GF-D8 (cell line): ENCODE measurements at regions not wholly inside any gene's neighbourhood (a gene's known extent, or its start where the extent isn't known, plus 50 kb on each side); places are given as distances from the start of the nearest gene placed in this dataset.
"Not testable (repeated sequence)": the region's sequence is repeated elsewhere in the genome, so short reads cannot be mapped to it uniquely, and the experiment has no call there.

Experiments used
- DNase-seq: peaks from one replicate; lab custom pipeline; 2025; lab: John Stamatoyannopoulos, UW

DNA sequence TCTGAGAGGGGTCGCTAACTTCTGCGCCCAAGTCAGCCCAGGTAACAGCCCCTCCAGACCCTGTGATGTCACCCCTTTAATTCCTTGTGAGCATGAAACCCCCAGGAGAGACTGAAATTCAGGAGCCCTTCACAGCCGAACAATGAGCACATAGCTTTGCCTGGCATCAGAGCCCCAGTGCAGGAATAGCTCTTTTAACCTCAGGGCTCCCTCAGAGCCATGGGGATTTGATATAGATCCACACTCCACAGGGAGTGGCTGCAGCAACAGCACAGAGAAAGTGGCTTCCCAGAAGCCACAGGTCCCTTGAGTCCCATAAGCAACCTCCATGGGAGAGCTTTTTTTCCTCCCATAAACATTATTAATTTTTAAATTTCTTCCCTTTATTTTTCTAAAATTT is 150.0 kb upstream of the MARCKS start:
- no peak for DNase-seq

DNA sequence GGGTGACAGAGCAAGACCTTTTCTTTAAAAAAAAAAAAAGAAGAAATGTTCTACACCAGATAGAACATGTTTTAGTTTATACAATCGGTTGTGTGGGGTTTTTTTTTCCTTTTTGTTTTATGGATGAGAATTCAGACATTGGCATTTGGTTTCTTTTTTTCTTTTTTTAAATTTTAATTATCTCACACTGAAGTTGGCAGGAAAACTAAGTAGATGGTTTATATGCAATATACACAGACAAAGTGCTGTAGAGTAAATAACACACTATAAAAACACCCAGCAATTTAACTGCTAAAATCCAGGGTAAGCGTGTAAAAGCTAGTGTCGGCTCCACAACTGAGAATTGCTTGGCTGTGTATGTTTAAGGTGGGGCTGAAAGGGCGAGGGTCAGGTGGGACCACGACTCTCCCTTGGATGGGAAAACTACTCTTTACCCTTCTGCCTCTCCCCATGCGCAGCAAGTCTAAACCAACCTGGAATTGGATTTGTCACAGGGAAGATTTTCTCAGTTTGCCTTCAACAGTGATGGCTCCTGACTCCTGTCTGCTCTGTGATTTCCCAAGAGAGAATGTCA is 147.1 kb upstream of the MARCKS start:
- DNase-seq: no peak

- no peak for DNase-seq
These were observed 143.5 kb upstream of the MARCKS start for GRCh38 chr6:113713665-113714064.

DNA sequence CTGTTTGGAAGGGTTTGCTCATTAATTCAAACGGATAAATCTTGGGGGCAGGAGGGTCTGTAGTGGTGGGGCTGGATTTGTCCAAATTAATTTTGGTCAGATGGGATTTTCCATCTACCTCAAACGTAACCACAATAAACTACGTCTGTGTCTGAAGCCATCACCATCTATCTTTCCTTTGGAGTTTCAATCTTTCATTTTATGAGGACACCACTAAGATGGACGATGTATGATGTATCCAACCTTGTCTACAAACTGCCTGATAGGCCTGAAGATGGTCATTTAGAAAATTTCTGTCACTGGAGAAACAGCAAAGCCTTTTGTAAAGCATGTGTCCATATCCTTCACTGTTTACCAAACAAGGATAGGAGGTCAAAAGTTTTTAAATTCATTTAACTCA is 138.6 kb upstream of the MARCKS start:
- no peak for DNase-seq

- DNase-seq: no peak
These were observed 138.1 kb upstream of the MARCKS start for GRCh38 chr6:113719064-113719463.

DNA sequence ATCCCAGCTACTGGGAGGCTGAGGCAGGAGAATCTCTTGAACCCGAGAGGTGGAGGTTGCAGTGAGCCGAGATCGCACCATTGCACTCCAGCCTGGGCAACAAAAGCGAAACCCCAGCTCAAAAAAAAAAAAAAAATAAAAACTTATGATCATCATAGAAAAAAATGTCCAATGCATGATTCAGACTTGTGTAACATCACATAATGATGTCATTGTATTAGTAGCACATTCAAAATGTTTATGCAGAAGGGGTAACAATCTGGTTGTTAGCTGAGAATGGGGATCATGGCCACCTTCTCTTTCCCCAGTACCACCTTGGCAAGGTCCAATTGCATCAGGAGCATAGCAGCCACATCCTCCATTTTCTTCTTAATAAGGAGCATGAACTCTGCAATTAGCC is 137.6 kb upstream of the MARCKS start:
- no peak for DNase-seq

GRCh38 chr6:113723182-113723581 is 134.0 kb upstream of the MARCKS start:
- DNase-seq: no peak

- not testable (repeated sequence) for DNase-seq
These were observed 132.2 kb upstream of the MARCKS start for GRCh38 chr6:113724927-113725326.

DNA sequence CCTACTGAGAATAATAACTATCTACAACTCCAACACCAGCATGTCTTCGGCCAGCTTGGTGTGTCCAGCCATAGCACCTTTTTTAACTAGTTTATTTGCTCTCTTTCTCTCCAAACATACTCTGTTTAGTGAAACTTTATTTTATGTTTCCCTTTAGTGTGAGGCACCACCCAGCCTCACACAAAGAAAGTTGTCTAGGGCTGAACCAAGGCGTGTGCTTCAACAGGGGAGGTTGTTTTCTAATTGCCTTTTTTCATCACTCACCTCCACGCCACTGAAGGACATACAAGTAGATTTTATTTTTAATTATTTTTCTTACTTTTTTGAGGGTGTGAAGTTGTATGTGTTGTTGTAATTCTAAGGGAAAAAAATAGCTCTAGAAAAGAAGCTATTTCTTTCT is 125.6 kb upstream of the MARCKS start:
- DNase-seq: no peak

GRCh38 chr6:113732384-113732966 is 124.7 kb upstream of the MARCKS start:
- no peak for DNase-seq

DNA sequence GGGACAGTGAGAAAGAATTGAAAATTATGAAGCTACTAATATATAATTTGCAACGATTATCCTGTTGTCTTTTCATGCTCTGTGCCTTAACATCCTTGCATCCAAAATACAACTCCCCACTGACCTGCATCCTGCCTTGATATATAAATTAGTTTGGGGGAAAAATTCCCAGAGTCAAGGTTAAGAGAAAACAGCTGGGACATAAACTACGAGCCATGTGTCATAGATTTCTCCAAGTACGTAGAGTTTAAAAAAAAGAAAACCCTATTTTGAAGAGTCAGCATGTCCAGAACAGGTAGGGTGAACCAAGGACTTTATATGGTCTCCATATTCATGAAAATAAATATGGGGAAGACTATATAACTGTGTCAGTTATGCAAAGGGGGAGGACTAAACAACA is 123.8 kb upstream of the MARCKS start:
- no peak for DNase-seq

GRCh38 chr6:113734982-113735381 is 122.2 kb upstream of the MARCKS start:
- DNase-seq: no peak

DNA sequence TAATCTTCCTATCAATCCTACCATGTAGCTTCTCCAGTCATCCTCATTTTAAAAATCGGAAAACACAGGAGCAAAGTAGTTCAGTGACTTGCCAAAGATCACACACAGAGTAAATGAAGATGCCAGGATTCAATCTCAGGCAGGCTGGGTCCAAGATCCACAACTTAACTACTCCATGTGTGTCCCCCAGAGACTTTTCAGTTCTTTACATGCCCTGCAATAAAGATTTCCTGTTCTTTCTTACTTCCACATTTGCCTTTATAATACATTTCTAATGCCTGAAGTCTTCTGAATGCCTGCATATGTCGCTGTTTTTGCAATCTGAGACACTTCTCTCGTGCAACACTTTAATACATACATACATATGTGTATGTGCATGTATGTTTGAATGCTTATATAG is 121.7 kb upstream of the MARCKS start:
- no peak for DNase-seq

DNA sequence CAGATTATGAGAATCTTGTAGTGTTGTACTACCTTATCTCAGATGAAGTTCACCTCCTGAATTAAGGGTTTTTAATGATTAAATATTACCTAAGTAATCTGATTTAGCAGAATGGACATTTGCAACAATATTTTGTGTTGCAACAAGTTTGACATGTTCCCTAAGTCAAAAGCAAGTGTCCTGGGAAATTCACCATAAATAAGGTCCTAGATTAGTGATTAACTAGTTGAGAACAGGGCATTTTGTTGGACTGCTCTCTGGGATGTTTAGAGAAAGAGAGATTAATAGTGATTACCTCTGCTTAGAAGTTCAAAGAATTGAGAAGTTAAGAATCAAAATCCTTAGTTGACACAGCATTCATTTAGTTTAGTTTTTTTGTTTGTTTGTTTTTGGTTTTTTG is 120.2 kb upstream of the MARCKS start:
- DNase-seq: no peak

GRCh38 chr6:113739041-113739655 is 118.0 kb upstream of the MARCKS start:
- no peak for DNase-seq

DNA sequence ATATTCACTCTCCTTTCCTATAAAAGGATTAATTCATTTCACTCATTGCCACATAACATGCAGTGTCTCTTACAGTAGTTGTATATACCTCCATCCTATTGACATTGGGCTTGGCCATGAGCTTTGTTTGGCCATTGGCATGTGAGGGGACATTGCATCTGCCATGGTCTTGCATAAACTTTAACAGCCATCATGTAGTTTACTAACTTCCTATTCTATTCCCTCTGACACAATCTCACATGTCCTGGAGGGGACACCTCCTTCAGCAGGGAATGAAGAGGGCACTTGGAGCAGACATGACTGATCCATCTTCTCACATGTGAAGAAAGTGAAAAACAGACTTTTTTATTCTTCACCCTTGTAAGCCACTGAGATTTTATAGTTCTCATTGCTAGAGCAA is 115.5 kb upstream of the MARCKS start:
- DNase-seq: no peak

GRCh38 chr6:113742342-113742741 is 114.8 kb upstream of the MARCKS start:
- DNase-seq: no peak

GRCh38 chr6:113744861-113745260 is 112.3 kb upstream of the MARCKS start:
- DNase-seq: no peak

DNA sequence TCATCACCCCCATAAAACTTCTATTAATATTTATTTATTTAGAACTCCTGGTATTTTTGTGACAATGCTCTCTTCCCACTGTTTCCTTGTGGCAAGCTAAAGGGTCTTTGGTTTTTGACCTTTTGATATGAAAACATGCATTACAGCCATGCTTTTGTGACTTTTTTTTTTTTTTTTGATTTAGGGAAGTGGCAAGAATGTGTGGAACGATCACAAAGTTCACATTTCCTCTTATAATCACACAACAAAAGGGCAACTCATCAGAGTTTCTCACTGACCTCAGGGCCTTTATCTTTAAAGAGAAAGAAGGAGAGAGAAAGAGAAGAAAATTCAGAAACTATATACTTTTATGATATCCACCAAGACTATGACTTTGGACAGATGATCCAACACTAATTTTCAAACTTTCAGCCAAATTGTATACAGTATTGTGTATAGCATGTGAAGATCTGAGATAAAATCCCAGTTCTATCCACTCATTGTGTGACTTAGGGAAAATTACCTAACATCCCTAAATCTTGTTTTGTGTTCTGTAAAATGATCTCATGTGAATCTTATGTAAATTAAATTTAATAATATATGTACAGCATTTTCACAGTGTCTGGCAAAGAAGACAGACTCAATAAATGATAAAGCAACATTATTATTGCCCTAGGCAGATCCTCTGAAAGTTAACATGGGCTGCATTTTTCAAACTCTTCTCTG is 106.8 kb upstream of the MARCKS start:
- no peak for DNase-seq

- no peak for DNase-seq
These were observed 102.9 kb upstream of the MARCKS start for GRCh38 chr6:113754291-113754690.

DNA sequence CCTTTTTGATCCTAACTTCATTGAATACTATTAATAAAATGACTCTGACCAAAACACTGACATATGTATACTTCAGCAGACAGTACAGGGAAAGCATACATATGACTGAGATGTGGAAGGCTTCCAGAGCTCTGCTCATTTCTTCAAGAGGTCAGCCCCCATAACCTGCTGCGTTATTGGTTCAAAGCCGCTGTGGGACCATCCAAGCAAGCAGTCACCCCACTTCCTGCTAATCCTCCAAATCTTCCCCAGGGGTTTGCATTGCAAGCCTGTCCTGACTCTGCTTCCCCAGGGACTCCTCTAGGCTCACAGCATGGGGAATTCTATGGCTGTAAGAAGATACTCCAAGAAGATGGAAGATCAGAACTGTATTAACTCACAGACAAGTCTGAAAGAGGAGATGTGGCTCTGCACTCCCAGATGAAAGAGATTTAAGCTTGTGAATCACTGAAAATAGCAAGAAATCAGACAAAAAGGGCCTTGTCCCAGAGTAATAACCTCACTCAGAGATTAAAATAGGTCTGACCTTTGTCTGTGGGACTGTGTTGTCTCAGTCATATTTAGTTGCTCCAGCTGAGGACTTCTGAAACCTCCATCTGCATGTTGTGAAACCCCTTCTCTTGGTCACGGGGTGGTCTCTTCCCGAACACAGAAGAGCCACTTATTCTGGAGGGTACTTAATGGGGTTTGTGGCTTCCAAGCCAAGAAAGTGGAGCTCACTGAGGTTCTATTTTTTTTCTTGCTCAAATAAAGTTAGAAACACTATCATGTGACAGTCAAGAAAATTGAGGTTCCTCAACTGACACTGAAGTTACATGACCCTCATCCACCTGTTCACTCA is 101.5 kb upstream of the MARCKS start:
- DNase-seq: no peak

DNA sequence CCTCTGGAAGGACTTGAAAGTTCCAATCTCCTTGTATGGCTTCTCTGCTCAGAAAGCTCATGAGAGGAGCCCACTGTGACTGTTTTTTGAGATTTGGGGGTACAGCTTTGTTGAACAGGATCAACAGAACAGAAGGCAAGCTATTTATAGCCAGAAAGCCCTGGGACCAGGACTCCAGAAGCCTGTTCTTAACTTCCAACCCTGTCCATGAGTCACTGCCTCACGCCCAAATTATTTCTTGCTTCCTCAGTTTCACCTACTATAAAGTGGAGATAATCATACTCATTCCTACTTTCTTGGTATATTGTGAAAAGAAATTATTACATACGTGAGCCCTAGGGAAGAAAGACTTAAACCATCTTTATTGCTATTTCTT is 100.9 kb upstream of the MARCKS start:
- DNase-seq: no peak

DNA sequence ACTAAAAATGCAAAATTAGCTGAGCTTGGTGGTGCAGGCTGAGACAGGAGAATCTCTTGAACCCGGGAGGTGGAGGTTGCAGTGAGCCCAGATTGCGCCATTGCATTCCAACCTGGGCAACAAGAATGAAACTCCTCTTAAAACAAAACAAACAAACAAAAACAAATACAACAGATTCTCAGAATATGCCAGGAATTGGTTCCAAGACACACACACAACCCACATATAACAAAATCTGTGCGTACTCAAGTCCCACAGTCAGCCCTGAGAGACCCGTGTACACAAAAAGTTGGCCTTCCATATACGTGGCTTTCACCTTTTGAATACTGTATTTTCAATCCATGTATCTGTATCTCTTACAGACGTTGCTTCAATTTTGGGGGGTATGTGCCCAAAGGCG is 98.9 kb upstream of the MARCKS start:
- DNase-seq: no peak
